Fibroblast of lung (primary cell): ENCODE measurements at regions not wholly inside any gene's neighbourhood (a gene's known extent, or its start where the extent isn't known, plus 50 kb on each side); places are given as distances from the start of the nearest gene placed in this dataset.
A peak's percentile ranks its signal among the peaks of the same experiment; 100 is the strongest.

Experiments
- DNase-seq, 2 donors: peaks; one replicate each; pipeline versions ENCODE4 v3.0.0 to v3.0.0-alpha.2; 2010; ENCODE audit warnings: low read depth in 2 of 2
- H2AFZ ChIP-seq: 2 replicates; pipeline ENCODE4 v1.5.1; 2012; ENCODE audit warnings: low read length, control low read depth, inconsistent platforms
- H3K27ac ChIP-seq: 2 replicates; pipeline ENCODE4 v1.5.1; 2011; ENCODE audit warnings: low read length, control low read depth; ENCODE audit not compliant: insufficient read depth
- H3K27me3 ChIP-seq: 2 replicates; pipeline ENCODE4 v1.5.1; 2011; ENCODE audit warnings: mild to moderate bottlenecking, low read length; ENCODE audit not compliant: control insufficient read depth, insufficient read depth
- H3K36me3 ChIP-seq: 2 replicates; pipeline ENCODE4 v1.5.1; 2011; ENCODE audit warnings: low read length; ENCODE audit not compliant: control insufficient read depth, insufficient read depth
- H3K4me1 ChIP-seq: 2 replicates; pipeline ENCODE4 v1.5.1; 2011; ENCODE audit warnings: low read length; ENCODE audit not compliant: control insufficient read depth, insufficient read depth; ENCODE audit errors: extremely low read depth
- H3K4me2 ChIP-seq: 2 replicates; pipeline ENCODE4 v1.5.1; 2011; ENCODE audit warnings: low read length, control low read depth; ENCODE audit not compliant: insufficient read depth; ENCODE audit errors: extremely low read depth
- H3K4me3 ChIP-seq, 4 experiments: fragments of 200-600 bp in 1 of 4; sonication (generic) in 1 of 4; replicated peaks in 1 of 4; 2 replicates each; pipeline ENCODE4 v1.5.1; 2011 to 2016; ENCODE audit warnings: low read length in 4 of 4, low read depth in 3 of 4, mild to moderate bottlenecking in 3 of 4, control low read depth in 2 of 4, inconsistent platforms in 1 of 4, mixed read lengths in 1 of 4; ENCODE audit not compliant: insufficient read depth in 1 of 4; ENCODE audit errors: control extremely low read depth in 1 of 4
- H3K79me2 ChIP-seq: 2 replicates; pipeline ENCODE4 v1.5.1; 2012; ENCODE audit warnings: mild to moderate bottlenecking, low read length, inconsistent platforms; ENCODE audit not compliant: control insufficient read depth, insufficient read depth
- H3K9ac ChIP-seq: 2 replicates; pipeline ENCODE4 v1.5.1; 2011; ENCODE audit warnings: mild to moderate bottlenecking, low read length, control low read depth; ENCODE audit not compliant: insufficient read depth
- H3K9me3 ChIP-seq: 2 replicates; pipeline ENCODE4 v1.5.1; 2012; ENCODE audit warnings: low read depth, low read length; ENCODE audit not compliant: control insufficient read depth, insufficient read depth
- H4K20me1 ChIP-seq: 2 replicates; pipeline ENCODE4 v1.5.1; 2011; ENCODE audit warnings: low read length; ENCODE audit not compliant: control insufficient read depth, insufficient read depth; ENCODE audit errors: extremely low read depth
- EZH2 ChIP-seq: IDR thresholded peaks from 2 replicates; pipeline ENCODE4 v1.5.1; 2012; ENCODE audit warnings: low read length, control low read depth, mild to moderate bottlenecking; ENCODE audit errors: missing control alignments
- TF ChIP-seq, protein P1 (sequence below), 2 donors: IDR thresholded peaks in 1 of 2; conservative IDR thresholded peaks in 1 of 2; 1 replicate in 1 of 2; 2 replicates in 1 of 2; pipeline ENCODE4 v1.5.1; 2011 to 2012; ENCODE audit warnings: low read length in 2 of 2, control low read depth in 1 of 2, inconsistent platforms in 1 of 2, low read depth in 1 of 2, mild to moderate bottlenecking in 1 of 2

GRCh38 chr5:97375959-97376358, 192.9 kb upstream of the RIOK2 start:
- TF ChIP-seq, protein P1, sequence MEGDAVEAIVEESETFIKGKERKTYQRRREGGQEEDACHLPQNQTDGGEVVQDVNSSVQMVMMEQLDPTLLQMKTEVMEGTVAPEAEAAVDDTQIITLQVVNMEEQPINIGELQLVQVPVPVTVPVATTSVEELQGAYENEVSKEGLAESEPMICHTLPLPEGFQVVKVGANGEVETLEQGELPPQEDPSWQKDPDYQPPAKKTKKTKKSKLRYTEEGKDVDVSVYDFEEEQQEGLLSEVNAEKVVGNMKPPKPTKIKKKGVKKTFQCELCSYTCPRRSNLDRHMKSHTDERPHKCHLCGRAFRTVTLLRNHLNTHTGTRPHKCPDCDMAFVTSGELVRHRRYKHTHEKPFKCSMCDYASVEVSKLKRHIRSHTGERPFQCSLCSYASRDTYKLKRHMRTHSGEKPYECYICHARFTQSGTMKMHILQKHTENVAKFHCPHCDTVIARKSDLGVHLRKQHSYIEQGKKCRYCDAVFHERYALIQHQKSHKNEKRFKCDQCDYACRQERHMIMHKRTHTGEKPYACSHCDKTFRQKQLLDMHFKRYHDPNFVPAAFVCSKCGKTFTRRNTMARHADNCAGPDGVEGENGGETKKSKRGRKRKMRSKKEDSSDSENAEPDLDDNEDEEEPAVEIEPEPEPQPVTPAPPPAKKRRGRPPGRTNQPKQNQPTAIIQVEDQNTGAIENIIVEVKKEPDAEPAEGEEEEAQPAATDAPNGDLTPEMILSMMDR (conservative IDR thresholded peaks at IDR 0.05 in 1 of 2, IDR thresholded peaks at IDR 0.05 in 1 of 2; ENCODE audit: low read depth in 1 of 2, low read length in 2 of 2), result no peak
- TF ChIP-seq EZH2, result no peak
- Histone ChIP-seq H3K36me3 (no peaks in the 10 kb centered on the region), H3K79me2 (no peaks in the 10 kb centered on the region), H3K9ac (no peak overlapping the region), H3K4me1 (no peaks in the 10 kb centered on the region), H3K27ac (no peak overlapping the region), H4K20me1 (no peaks in the 10 kb centered on the region), H3K9me3 (no peaks in the 10 kb centered on the region), H3K4me2 (no peak overlapping the region), H3K4me3 (no peak overlapping the region), H2AFZ (no peak overlapping the region), H3K27me3 (no peaks in the 10 kb centered on the region)
- no peak for DNase-seq

DNA sequence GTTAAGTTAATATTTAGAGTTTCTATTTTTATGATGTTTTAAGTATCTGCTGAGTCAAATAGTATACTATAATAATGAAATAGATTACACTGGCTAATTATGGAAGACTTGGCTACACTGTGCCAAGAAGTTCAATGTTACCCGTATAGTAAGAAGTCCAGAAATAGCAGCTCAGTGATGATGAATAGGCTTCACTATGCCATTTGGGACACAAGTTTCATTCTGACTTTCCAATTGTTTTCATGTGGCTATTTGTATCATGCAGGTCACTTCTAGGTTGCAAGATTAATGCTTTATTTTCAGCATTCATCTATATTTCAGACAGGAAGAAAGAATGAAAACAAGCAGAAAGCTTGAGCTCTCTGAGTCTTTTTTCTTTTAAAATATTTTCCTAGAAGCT, 194.5 kb upstream of the RIOK2 start:
- no peaks in the 10 kb centered on the region for H4K20me1 ChIP-seq
- no peak for TF ChIP-seq EZH2
- TF ChIP-seq, protein P1 (conservative IDR thresholded peaks at IDR 0.05 in 1 of 2, IDR thresholded peaks at IDR 0.05 in 1 of 2; ENCODE audit: low read depth in 1 of 2, low read length in 2 of 2), result no peak
- DNase-seq, result no peak
- H3K4me3 ChIP-seq, result no peak overlapping the region
- no peaks in the 10 kb centered on the region for H3K79me2 ChIP-seq
- no peaks in the 10 kb centered on the region for H3K36me3 ChIP-seq
- H3K4me1 ChIP-seq, result no peaks in the 10 kb centered on the region
- H3K4me2 ChIP-seq, result no peak overlapping the region
- no peak overlapping the region for H3K9ac ChIP-seq
- H3K9me3 ChIP-seq, result no peaks in the 10 kb centered on the region
- no peaks in the 10 kb centered on the region for H3K27me3 ChIP-seq
- H3K27ac ChIP-seq, result no peak overlapping the region
- H2AFZ ChIP-seq, result no peak overlapping the region

DNA sequence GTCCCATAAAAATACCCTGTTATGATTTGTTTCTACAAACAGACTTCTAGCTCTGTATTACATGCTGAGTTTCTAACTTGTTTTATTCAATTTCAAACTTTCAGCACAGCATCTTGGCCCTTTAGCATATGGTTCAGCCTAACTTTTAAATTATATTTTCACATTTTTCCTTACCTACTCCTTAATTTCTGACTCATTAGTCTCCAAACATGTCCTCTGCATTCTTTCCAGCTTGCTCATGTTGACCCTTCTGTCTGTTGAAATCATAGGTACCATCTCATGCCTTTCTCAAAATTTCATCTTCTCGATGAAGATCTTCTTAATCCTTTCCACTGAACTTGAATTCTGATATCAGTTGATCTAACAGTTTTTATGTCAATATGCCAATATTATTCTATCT, 200.9 kb upstream of the RIOK2 start:
- no peaks in the 10 kb centered on the region for H3K4me1 ChIP-seq
- no peaks in the 10 kb centered on the region for H4K20me1 ChIP-seq
- no peaks in the 10 kb centered on the region for H3K9me3 ChIP-seq
- DNase-seq, result peak; percentile 23 to 55
- no peaks in the 10 kb centered on the region for H3K27me3 ChIP-seq
- TF ChIP-seq EZH2, result no peak
- TF ChIP-seq, protein P1 (conservative IDR thresholded peaks at IDR 0.05 in 1 of 2, IDR thresholded peaks at IDR 0.05 in 1 of 2; ENCODE audit: low read depth in 1 of 2, low read length in 2 of 2), result no peak
- no peak overlapping the region for H3K4me2 ChIP-seq
- H3K27ac ChIP-seq, result no peak overlapping the region
- no peak overlapping the region for H2AFZ ChIP-seq
- no peak overlapping the region for H3K9ac ChIP-seq
- H3K36me3 ChIP-seq, result no peaks in the 10 kb centered on the region
- no peak overlapping the region for H3K4me3 ChIP-seq
- H3K79me2 ChIP-seq, result no peaks in the 10 kb centered on the region
